Fibroblast of skin of back (primary cell): ENCODE measurements at regions not wholly inside any gene's neighbourhood (a gene's known extent, or its start where the extent isn't known, plus 50 kb on each side); places are given as distances from the start of the nearest gene placed in this dataset.

Experiments used
- DNase-seq: peaks from one replicate; pipeline ENCODE4 v3.0.0-alpha.2; 2013

DNA sequence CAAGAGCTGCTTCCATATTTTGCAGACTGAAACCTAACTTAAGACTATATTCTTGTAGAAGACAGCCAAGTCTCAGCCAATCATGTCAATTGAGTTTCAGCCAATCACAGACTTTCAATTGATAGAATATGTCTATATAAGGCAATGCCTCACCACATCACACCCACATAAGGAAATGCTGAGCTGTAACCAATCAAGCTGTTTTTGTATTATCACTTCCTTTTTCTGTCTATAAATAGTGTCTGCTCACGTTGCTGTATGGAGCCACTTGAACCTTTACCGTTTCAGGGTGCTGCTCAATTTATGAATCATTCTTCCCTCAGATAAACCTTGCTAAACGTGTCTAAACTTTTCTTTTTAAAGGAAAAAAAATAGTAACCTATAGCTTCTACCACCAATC is 1554.4 kb upstream of the LRRTM1 start:
- DNase-seq = no peak

GRCh38 chr2:81853341-81853740 is 1548.8 kb upstream of the LRRTM1 start:
- peak; percentile 27 for DNase-seq

- no peak for DNase-seq
These were observed 1548.1 kb upstream of the LRRTM1 start for GRCh38 chr2:81852651-81853050.

- DNase-seq = no peak
These were observed 1535.2 kb upstream of the LRRTM1 start for GRCh38 chr2:81839780-81840179.

- peak; percentile 70 for DNase-seq
These were observed 1530.9 kb upstream of the LRRTM1 start for GRCh38 chr2:81835321-81836000.

DNA sequence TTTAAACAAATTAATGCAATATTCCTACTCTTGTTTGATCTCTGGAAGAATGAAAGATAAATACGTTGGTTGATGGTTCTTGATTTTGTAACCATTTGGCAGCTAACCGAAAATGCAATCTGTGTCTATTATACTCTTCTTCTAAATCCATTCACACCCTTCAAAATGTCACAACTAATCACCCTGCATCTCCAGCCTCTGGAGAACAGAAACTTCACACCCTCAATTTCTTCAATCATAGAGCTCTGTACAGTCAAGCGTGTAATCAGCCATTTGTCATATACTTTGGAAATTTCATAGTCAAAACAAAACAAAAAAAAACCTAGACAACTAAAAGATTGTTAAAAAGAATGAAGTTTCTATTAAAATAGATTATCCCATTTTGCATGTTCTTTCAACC is 1482.3 kb upstream of the LRRTM1 start:
- DNase-seq = no peak

GRCh38 chr2:81767187-81767912 is 1462.8 kb upstream of the LRRTM1 start:
- DNase-seq = peak; percentile 79

DNA sequence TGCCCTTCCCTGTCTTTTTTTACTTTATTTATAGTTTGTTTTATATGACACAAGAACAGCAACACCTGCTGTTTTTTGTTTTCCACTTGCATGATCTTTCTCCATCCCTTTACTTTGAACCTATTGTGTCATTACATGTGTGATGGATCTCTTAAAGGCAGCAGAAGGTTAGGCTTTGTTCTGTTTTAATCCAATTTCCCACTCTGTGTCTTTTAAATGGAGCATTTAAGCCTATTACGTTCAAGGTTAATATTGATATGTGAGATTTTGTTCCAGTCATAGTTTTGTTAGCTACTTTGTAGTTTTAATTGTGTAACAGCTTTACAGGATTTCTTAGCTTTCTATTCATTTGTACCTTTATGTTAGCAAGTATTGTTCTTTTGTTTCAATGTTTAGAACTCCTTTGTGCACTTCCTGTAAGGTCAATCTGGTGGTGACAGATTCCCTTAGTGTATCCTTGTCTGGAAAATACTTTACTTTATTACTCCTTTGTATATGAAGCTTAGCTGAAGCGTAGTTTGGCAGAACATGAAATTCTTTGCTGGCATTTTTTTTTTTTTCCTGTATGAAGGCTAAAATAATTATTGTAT is 1443.0 kb upstream of the LRRTM1 start:
- DNase-seq = no peak

- DNase-seq = no peak
These were observed 1435.4 kb upstream of the LRRTM1 start for GRCh38 chr2:81739966-81740365.

DNA sequence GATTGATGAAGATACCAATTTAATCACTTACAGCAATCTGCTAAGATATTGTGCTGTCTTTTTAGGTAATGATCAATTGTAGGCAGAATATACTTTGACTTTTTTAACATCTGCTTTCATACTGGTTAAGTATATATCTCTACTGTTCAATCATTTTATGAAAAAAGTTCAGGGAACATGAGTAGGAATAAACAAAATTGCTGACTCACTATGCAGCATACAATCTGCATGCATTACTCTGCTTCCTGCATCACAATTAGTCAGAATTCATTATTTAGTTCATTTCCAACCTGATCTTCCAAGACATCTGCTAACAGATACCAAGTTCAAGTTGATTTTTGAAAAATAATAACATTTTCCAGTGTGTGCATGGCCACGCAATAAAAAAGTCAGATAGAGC is 1430.4 kb upstream of the LRRTM1 start:
- DNase-seq = no peak

- no peak for DNase-seq
These were observed 1410.3 kb upstream of the LRRTM1 start for GRCh38 chr2:81714817-81715216.

DNA sequence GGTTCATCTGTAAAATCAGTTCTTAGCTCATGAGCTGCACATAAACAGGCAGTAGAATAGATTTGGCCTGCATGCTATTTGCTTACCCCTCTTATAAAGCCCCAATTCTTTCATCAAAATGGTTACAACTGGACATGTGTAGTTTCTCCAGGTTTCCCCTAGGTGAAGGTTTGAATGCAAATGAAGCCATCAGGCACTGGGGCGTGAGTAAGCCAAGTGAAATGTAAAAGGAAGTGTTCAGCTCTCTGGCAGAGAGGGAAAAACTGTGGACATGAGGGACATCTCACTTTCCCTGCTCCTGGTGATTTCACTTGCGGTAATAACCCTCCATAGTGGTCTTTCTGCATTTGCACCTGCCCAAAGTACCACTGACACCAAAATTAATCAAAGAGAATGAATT is 1402.3 kb upstream of the LRRTM1 start:
- no peak for DNase-seq

GRCh38 chr2:81703831-81704230 is 1399.3 kb upstream of the LRRTM1 start:
- DNase-seq = no peak

- no peak for DNase-seq
These were observed 1388.0 kb upstream of the LRRTM1 start for GRCh38 chr2:81692566-81692965.

DNA sequence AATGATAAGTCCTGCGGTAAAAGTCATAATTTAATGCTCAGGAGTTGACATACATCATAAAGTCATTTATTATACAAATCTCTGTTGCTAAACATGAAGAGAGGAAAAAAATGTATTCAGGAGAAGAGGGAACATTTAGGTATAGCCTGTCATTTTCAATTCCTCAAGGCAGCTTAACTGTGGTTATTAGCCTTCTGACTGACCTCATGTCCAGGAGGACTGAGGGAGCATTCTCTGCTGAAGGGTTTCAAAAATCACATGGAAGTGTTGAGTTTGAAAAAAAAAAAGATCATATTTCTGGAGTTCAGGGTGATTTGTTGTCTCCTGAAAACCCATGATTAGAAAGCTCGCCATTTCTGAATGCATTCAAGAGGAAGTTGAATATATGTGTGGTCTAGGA is 1371.1 kb upstream of the LRRTM1 start:
- DNase-seq = no peak

DNA sequence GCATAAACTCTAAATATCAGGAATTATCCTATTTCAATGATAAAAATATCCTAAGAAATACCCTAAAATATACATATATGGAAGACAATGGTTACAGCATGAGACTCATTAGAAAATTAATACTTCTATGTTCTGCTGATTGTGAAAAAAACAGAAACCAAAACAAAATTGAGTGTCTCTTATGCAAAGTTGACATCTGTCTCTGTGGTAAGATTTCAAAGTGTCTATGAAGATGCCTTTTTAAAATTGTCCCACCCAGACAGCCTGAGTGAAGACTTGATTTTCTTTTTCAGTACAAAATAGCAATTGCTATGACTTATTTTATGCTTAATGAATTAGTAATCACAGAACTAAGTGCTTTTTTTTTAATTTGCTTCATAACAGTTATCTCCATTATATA is 1368.4 kb upstream of the LRRTM1 start:
- DNase-seq = no peak

DNA sequence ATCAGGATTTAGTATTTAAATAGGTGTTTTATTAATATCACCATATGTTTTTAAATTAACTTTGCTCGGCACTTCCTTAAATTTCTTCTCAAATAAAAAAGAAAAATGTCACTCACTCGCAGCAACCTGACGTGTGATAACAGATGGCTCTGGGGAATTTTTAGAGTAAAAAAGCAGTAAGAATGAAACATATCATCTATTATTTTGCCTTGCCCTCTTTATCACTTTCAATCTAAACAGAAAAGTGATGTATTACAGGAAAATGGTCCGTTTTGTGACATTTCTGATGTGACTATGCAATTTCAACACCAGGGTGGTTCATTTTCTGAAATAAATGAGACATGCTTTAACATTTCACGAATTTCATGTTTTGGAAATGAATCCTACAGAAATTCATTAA is 1368.0 kb upstream of the LRRTM1 start:
- DNase-seq = no peak

DNA sequence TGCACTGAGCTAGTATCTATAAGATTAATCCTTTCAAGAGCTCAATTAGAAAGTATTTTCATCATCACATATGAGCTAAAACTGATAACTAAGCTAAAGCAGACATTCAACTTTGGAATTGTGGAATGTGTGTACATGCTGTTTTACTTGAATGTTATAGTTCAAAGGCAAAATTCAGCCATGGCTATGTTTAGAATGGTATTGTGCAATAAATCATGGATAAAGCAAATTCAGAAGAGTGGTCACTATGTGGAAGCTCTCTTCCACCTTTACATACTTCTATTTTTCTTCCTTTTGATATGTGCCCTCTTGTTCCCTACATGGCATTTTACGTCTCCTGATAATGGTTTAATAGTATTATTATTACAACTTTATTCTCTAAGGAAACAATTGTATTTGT is 1366.3 kb upstream of the LRRTM1 start:
- no peak for DNase-seq

- no peak for DNase-seq
These were observed 1356.5 kb upstream of the LRRTM1 start for GRCh38 chr2:81661081-81661480.

GRCh38 chr2:81658227-81658626 is 1353.7 kb upstream of the LRRTM1 start:
- DNase-seq = peak; percentile 8

GRCh38 chr2:81650048-81650971 is 1345.8 kb upstream of the LRRTM1 start:
- DNase-seq = peak; percentile 8

- DNase-seq = no peak
These were observed 1344.3 kb upstream of the LRRTM1 start for GRCh38 chr2:81648806-81649205.

- DNase-seq = no peak
These were observed 1343.8 kb upstream of the LRRTM1 start for GRCh38 chr2:81648370-81648769.
